Tongue (tissue), 1 donor: ENCODE measurements at regions not wholly inside any gene's neighbourhood (a gene's known extent, or its start where the extent isn't known, plus 50 kb on each side); places are given as distances from the start of the nearest gene placed in this dataset.

Experiments
- DNase-seq: peaks from one replicate; pipeline ENCODE4 v3.0.0-alpha.2; 2015

DNA sequence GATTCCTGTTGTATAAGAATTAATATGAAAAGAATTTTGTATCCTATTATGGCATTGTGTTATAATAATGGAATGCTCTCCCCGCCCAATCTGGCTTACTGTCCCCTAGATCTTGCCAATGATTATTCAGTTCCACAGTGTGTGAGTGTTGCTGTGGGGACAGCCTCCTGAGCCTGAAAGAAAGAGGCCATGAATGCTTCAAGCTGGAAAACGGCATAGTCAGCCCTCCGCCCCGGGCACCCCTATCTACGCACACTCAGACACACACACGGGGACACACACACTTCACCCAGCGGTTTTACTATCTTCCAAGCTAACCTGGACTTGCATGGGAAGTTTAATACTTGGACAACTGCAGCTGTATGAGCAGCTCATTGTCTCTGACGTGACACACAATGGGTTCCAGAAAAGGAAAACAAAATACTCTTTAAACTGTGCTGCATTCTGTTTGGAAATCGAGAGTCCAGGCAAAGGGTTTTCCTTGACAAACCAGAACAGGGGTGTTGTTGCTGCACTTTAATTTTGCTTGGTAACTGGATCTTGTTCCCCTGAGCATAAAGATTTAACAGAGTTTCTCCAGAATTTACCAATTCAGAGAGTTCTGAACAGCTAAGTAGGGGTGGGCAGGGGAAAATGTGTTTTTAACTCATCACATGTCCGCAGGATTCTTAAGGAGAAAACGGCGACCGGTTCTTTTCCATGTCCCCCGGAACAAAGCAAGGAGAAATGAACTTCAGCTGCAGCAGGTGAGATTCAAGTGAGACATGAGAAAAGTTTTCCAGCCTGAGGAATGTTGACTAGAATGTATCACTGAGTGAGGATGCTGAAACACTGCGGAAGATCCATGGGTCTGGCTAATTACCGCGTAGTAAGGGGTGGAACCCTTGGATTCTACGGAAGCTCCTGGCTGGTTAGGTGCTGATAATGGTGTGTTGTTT is 472.9 kb downstream of the FOXO1 start:
- peak; percentile 78 for DNase-seq

DNA sequence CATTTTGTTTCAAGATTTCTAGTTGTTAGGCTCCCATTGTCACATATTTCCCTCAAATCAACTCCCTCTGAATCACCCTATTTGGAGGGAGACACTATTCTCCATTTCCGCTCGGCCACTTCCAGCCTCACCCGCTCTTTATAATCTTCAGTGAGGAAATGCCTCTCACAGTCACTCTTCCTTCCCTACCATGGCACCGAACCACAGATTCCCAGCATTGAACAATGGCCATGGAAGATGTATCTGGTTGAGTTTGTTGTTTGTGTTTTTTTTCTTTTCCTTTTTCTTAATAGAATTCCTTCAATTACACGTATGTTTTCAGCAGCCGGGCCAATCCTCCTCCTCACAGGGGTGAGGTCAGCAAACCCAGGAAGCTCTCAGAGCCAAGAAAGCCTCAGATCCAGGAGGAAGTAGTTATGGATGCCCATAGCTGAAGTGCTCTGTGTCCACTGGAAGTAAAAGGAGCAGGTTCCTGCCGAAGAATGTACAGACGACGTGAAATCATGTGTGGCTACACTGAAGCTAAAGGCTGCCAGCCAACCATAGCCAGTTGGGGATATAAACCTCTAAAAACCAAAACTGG is 472.1 kb downstream of the FOXO1 start:
- no peak for DNase-seq

DNA sequence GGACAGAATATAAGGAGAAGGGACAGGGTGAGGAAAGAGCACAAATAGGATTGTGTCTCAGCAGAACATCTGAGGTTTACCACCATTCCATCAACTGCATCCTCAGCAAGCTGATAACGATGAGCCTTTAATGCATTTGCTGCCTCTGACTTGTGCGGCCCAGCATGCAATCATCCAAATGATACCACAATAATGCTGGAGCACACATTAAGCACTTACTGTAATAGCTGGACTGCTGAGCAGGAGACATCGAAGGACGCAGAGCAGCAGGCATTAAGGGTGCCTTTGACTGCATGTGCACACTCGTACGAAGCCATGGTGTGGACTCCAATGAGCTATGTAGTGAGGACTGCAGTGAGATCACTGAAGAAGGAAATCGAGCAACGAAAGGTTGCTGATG is 469.4 kb downstream of the FOXO1 start:
- DNase-seq, result no peak

DNA sequence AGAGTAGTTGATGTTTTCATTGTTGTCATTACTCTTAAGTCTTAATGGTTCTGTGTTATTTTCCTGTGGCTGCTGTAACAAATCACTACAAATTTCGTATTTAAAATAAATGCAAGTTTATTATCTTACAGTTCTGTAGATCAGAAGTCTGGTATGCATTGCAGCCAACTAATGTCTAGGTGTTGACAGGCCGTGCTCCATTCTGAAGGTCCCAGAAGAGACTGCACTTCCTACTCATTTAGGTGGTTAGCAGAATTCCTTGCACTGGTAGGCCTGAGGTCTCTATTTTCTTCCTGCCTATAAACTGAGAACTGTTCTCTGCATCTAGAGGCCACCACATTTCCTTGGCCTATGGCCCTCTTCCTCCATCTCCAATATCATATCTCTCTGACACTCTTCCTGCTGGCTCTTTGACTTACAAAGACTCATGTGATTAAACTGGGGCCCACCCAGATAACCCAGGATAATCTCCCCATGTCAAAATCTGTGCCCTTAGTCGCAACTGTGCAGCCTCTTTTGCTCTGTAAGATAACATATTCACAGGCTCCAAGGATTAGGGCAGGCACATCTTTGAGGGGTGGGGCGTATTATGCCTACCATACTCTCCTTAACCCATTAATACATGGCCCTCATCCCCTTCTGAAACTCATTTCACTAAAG is 468.4 kb downstream of the FOXO1 start:
- no peak for DNase-seq

DNA sequence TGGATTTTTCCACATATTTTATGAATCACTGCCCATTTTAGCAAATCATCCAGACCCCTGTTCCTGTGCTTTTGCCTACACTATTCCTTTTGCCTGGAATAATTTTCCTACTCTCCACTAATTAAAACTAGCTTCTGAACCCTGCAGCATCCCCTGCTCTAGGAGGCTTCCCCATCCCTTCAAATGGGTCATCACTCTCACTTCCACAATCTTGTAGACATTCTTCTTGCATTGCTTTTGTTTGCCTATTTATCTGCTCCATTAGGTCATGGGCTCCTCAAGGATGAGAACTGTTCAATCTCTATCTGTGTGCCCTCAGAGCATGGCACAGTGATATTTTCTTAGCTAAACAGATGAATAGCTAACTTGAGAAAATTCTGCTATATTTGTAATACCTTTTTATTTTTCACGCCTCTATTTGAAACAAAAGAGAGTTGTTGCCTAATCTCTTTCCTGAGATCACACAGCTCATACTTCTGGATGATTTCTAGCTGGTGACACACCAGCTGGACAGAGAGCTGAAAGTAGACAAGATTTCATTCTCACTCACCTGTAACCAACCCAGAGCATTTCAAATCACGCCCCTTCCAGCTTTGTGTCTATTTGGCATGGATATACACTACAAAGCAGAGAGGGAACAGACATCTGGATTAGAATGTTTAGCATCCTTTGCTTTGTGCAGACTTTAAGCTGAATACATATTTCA is 466.0 kb downstream of the FOXO1 start:
- no peak for DNase-seq

DNA sequence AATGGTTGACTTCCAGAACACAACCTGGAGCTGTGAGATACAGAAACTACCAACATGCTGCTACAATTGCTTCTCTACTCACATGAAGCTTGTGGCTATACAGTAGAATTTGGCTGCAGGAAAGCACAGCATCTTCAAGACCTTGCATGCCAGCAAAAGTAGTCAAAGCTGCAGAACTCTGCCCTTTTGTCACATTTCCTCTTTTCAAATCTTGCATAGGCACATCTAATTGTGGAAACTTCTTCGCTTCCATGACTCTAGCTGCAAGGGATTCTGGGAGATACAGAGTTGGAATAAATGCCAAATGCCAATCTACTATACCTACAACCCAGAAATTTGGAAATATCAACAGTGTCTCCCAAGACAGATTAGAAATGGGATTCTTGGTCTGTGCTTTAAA is 462.2 kb downstream of the FOXO1 start:
- DNase-seq, result no peak

DNA sequence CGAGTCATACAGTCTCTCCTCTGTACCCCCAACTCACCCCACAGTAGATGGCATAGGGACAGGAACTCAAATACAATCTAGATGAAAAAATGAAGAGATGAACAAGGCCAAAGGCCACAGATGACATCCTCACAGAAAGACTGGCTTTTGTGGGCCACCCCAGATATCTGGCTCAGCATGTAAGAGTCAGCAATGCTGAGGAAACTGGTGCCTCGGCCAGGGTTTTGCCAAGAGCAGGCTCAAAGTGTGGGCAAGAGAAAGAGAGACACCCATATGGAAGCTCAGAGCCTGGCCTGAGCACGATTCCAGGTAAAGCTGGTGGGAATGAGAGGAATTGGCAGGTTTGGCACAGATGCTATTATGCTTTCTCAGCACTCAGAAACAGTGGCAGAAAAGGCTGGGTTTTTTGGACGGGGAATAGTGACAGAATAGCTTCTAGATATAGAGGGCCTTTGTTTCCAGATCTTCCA is 460.6 kb downstream of the FOXO1 start:
- no peak for DNase-seq

DNA sequence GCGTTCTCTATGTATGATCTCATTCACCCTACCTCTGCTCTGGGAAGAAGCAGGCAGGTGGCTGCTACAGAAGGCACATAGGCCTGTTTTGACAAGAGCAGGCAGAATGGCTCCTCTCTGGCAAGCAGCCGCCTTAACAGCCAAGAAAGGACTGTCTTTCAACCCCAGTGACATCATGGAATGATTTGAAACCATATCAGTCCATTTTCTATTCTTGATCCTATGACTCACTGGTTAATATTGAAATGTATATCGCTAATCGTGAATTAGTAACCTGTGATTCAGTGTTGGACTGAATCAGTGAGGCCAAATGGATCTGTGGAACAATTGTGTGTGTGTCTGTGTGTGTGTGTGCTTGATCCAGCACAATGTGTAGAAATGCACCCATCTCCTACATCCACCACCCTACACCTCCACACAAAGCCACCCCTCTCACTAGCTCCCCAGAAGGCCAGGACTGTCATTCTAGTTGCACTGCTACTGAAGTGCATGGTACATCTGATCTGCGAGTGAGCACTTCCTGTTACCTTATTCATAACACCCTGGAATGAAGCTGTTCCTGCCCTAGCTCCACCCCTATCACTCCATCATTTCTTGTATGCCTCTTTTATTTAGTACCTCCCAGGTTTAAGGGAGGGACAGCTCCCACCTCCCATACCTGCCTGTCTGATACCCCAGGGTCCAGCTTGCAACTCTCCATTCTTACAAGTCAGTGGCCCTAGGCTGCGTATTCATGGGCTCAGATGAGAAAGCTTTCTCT is 460.0 kb downstream of the FOXO1 start:
- DNase-seq, result peak; percentile 35

DNA sequence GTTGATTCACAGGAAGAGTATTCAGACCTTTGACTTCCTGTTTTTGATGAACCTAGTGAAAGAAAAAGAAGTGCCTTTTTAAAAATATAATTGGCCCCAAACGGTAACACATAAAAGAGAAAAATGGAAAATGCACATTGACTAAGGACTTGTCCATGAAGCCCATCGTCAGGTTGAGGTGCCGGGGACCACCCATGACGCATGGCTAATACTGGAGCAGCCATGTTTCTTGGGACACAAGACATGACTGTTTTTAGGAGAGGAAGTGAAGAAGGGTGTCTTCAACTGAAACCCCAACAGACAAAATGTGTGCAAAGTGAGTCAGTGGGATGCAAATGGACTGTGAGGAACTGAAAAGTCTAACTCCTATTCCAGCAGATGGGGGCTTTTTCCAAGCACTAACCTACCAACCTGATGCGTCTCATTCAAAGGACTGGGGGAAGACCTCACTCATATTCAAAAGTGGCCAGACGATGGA is 459.4 kb downstream of the FOXO1 start:
- no peak for DNase-seq

DNA sequence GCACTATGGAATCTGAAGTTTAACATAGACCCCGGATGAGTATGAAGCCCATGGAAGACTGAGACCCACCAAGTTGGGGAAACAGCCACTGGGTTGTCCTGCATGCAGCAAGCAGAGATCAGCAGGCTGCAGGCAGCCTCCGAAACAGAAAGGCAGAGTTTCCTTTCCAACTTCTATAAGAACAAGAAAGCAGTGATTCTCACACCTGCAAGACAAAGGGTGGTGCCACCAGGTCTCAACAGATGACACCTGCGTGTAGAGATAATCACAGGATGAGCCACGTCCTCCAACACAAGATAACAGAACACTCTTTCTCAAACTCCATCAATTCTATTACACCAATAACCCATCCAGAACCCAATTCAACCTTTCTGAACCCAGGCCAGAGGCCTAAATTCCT is 457.9 kb downstream of the FOXO1 start:
- no peak for DNase-seq

DNA sequence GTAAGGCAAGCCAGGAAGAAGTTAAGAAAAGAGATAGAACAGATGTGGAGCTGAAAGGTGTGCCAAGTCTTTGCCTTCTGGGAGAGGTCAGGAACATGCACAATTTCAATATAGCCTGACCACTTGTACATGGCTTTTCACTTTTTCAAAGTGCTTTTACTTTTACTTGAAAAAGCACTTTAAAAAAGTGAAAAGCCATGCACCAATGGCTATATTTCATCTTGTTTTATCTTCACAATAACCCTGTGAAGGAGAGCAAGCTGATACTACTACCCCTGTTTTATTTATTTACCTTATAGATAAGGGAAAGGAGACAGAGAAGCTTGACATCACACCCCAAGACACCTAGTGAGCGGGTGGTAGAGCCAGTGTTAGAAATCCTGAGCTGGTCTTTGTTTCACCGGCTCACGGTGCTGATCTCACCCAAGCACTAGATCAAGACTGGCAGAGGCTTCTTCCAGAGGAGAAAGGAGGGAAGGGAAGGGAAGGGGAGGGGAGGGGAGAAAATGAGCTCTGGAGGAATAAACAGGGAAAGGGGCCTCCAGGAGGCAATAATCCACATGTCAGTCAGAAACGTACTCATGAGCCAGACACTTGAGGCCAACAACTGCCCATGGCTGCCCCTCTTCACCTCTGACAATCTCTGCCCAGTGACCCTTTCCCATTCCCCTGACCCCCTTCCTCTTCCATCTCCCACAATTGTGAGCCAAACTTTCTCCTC is 455.4 kb downstream of the FOXO1 start:
- DNase-seq, result no peak

DNA sequence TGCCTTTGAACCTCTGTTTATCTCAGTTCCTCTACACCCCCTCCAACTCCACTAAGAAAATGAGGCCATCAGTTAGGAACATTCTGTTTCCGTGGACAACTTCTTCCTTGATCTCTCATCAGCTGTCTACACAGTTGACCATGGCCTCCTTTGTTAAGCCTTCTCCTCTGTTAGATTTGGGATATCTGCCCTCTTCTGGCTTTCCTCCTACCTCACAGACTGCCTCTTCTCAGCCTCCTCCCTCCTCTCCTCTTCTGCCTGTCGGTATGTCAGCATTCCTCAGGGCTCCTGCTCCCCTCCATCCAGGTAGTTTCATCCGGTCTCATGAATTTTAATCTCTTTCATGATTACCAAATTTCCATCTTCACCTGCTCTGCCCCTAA is 454.9 kb downstream of the FOXO1 start:
- DNase-seq, result no peak

DNA sequence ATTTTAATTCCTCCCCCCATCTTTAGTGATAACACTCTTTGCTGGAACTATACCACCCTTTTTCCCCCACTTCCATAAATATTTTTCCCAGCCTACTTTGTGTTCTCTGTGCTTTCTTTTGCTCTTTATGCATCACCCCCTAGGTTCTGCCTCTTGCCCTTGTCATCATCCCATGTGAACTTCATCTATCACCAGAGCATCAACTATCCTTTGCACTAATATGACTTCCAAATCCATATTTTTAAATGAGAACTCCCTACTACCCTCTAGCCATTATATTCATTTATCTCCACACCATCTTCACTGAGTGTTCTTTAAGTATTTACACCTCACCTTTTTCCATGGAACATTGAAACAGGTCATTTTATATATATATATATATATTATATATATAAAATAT is 452.7 kb downstream of the FOXO1 start:
- no peak for DNase-seq

DNA sequence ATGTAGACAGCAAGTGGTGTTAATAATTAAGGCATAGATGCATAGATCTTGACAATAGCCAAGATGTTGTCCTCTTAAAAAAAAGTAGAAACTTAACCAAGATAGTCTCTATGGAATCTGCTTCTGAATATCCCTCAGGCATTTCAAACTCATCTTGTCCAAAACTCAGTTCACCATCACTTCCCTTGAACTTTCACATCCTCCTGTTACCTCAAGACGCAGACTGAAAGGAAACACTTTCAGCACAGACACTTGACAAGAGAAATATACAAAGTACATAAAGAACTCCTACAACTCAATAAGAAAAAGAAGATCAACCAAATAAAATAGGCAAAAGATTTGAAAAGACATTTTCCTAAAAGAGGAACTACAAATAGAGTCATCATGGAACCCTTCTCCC is 451.1 kb downstream of the FOXO1 start:
- DNase-seq, result no peak

DNA sequence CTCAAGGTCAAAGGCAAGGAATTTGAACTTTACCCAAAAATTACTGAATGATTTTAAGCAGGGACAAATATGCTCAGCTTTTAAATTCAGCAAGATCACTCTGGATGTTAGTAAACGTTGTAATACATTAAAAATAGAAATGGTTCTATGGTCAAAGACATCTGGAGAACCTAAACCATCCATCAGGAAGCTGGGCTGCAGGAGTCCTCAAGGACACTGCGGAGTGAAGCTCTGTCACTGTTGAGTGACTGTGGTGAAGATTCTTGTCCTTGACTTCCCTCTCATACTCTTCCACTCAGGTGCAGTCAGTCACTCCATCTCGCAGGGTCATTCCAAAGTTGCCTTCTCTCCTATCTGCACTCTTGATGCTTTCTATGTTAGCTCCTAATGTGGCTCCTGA is 450.7 kb downstream of the FOXO1 start:
- no peak for DNase-seq

DNA sequence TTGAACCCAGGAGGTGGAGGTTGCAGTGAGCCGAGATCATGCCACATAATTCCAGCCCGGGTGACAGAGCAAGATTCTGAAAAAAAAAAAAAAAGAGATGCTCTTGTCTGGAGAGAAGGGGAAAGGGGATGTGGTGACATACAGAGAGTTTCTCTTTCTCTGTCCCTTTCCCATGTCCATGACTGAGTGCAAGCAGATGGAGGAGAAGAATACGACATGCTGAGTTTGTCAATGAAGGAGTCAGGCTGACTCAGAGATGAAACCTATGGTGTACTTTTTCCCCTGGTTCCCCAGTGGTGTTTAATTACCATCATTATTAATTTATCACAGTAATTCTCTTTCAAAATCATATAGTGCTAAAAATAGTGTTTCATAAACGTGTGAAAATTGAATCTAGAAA is 448.8 kb downstream of the FOXO1 start:
- no peak for DNase-seq

DNA sequence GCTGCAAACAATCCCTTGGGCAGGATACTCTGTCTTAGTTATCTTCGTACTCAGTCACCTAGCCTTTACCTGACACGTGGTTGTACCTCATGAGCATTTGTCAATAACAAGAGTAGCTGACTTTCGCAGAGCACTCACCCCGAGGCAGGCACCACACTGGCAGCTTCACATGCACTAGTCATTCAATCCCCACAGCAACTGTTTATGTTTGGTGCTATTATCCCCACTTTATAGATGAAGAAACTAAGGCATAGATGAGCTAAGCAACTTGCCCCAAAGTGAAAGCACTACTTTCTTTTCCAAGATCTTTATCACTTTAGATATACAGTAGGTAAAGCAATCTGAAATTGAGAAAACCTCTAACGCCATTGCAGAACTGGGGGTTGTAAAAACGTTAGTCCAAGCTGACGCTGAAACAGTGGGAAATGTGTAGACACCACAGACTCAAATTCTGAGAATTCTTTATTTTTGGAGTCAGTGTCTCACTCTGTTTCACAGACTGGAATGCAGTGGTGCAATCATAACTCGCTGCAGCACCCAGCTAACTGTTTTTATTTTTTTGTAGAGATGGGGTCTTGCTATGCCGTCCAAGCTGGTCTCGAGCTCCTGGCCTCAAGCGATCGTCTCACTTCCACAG is 446.0 kb downstream of the FOXO1 start:
- no peak for DNase-seq

DNA sequence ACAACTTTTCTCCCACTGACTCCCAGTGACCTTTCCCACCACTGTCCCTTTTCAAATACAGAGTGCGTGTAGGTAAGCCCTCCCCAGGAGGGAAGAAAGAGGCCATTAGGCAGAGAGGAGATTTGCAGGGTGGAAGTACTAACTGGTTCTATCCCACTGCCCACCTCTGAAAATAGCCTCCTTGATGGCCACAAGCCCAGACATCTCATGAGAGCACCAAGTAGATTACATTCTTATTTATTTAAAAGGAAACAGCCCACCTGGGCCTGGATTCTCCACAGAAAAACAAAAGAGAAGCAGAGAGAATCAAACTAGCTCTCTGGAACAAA is 445.3 kb downstream of the FOXO1 start:
- DNase-seq, result no peak

DNA sequence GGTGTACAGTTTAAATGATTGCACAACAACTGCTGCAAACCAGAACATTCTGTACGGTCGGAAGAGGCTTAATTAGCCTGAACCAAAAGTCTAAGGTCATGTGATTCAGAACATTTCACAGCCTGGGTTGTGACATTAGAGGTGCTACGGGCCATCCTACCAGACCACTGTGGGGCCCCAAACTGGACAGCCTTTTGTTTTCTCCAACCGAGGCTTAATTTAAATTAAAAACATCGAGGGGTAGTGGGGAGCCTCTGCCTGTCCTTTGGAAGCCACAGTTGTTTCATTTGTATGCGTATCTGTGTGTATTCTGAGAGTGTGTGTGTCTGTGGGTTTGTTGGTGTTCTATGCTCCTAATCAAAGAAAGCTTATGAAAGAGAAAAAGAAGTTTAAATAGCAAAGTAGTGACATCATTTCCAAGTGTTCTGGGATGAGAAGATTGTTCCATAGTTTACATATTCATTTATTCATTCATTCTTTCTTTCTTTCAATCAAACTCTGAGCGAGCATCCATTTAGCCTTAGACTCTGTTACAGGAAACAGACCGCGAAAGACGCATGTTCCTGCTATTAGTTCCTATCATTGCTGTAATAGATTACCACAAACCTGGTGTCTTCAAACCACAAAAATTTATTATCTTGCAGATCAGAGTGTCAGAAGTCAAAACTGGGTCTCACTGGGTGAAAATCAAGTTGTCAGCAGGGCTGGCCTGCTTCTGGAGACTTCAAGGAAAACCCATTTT is 444.8 kb downstream of the FOXO1 start:
- DNase-seq, result no peak

DNA sequence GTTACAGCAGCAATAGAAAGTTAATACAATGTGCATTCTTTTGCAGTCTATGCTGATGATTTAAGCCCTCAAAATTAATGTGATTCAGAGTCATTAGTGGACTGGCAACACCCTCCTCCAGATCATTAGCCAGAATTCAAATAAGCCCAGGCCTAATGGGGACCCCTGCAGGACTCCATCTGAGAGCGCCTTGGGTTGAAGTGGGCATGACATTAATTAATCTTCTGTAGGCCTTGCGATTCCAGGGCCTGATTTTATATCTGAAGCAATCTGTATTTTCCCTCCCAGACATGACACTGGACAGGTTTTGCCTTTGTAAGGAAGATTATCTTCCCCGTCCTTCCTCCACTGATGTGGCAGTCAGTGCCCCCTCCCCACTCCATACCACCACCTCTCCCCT is 442.9 kb downstream of the FOXO1 start:
- DNase-seq, result no peak
